GM19240 (cell line): ENCODE measurements at regions not wholly inside any gene's neighbourhood (a gene's known extent, or its start where the extent isn't known, plus 50 kb on each side); places are given as distances from the start of the nearest gene placed in this dataset.
"Not testable (repeated sequence)": the region's sequence is repeated elsewhere in the genome, so short reads cannot be mapped to it uniquely, and the experiment has no call there.

Experiments used
- DNase-seq: peaks from one replicate; pipeline ENCODE4 v3.0.0; 2011; ENCODE audit warnings: low spot score; ENCODE audit not compliant: insufficient read length

DNA sequence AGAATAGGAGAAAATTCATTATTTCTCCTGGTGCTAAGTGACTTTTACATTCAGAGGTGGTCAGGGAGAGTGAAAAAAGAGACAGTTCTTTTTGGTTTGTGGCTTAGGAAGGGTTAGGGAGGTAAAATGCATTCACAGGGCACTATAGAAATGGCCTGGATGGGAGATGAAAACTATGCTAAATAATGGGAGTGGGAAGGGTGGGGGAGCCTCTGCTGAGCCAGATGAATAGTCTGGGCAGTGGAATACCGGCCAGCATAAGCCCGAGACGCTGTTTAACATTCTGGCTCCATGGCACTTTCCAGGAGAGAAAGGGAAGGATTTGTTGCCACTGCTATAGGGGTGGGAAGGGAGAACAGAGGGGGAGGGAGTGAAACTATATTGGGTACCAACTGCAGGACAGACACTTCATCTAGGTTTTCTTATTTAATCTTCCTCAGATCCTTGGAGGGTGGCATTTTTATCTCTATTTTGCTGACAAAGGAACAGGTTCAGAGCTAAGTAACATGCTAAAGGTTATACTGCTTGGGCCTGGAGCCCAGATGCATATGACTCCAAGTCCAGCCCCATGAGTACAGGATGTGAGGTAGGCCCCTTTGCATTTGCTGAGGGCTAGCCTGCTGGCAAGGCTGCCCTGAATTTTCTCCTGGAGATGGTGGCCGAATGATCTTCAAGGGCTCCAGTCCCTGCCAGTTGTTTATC is 372.4 kb downstream of the CCSER2 start:
- no peak for DNase-seq

- no peak for DNase-seq
These were observed 373.0 kb downstream of the CCSER2 start for GRCh38 chr10:84701370-84701720.

DNA sequence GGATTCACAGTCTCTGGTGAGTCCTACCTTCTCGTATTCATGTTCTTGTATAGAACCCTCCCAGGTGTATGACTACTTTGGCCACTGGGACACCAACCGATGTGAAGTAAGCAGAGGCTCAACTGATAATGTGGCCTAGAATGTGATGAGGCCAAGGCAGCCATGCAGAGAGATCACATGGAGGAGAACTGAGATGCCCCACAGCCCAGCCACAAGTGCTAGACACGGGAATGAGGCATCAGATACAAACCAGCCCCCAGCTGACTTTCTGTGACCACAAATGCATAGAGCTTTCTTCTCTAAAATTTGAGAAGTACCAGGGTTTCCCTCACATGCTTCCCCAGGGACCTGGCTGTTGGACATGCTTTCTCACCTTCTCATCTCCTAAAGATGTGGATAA is 375.7 kb downstream of the CCSER2 start:
- DNase-seq = no peak

DNA sequence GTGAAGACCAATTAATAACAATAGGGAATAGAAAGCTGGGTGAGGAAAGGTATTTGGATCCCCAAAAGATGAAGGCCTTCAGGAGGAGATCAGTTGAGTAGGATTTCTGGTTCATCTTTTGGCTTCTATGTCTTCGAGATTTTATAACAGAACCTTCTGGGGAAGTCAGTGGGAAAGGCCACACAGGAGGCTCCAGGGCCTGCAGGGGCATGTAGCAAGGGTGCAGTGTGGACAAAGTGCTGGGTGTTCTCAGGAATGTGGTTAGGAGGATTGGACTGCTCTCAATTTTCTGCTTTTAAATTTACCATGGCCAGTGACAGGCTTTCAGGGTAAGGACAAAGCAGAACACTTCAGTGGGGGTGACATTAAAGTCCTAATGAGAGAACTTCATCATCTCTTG is 378.0 kb downstream of the CCSER2 start:
- DNase-seq = no peak

- no peak for DNase-seq
These were observed 378.5 kb downstream of the CCSER2 start for GRCh38 chr10:84706875-84707274.

DNA sequence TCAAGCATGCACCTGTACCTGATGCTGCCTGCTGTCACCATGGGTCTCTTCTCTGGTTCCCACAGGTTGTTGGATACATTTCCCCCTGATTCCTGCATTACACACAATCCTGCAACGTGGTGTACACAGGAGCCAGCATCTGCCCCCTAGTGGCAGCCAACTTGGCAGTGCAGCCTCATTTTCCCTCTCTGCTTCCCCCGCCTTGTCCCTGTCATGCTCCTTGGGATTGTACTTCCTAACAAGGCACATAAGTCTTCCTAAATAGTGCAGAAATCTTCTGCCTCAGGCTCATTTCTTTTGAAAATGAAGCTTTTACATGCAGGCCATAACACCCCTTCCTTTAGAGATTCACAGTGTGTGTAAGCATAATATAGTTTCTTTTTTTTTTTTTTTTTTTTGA is 387.5 kb downstream of the CCSER2 start:
- DNase-seq = peak; percentile 19

GRCh38 chr10:84718877-84719616 is 390.7 kb downstream of the CCSER2 start:
- no peak for DNase-seq

DNA sequence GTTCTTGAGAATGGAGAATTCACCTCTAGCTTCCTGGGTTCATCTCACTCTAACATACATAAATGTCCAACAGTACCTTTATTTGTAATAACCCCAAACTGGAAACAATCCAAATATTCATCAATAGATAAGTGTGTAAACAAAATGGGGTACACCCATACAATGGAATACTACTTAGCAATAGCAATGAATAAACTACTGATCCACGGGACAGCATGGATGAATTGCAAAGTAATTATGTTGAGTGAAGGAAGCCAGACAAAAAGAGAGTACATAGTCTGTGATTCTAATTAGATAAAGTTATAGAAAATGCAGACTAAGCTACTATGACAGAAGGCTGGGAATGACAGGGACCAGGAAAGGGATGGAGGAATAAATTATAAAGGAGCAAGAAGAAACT is 391.3 kb downstream of the CCSER2 start:
- DNase-seq = no peak

- no peak for DNase-seq
These were observed 399.0 kb downstream of the CCSER2 start for GRCh38 chr10:84727398-84727797.

- DNase-seq = not testable (repeated sequence)
These were observed 410.7 kb downstream of the CCSER2 start for GRCh38 chr10:84739126-84739525.

GRCh38 chr10:84739641-84740040 is 411.3 kb downstream of the CCSER2 start:
- no peak for DNase-seq

- DNase-seq = no peak
These were observed 415.1 kb downstream of the CCSER2 start for GRCh38 chr10:84743483-84743882.

DNA sequence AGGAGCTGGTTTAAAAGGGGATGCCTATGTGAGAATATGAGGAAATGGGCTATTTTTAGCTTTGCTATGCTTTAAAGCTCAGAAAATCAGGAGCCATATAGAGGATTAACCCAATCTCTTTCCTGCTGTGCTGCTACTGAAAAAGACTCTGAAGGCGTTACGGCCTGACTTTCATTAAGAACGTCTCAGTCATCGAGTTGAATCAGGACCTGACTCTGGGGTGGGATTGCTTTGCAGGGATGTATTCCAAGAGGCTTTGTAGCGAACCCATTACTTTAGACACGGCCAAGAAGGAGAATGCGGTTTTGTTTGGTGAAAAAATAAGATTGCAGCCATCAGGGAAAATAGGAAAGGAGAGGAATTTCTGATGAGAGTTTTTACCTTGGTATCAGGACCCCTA is 426.9 kb downstream of the CCSER2 start:
- DNase-seq = no peak

GRCh38 chr10:84756653-84757052 is 428.3 kb downstream of the CCSER2 start:
- not testable (repeated sequence) for DNase-seq

GRCh38 chr10:84761994-84762614 is 433.7 kb downstream of the CCSER2 start:
- DNase-seq = not testable (repeated sequence)

DNA sequence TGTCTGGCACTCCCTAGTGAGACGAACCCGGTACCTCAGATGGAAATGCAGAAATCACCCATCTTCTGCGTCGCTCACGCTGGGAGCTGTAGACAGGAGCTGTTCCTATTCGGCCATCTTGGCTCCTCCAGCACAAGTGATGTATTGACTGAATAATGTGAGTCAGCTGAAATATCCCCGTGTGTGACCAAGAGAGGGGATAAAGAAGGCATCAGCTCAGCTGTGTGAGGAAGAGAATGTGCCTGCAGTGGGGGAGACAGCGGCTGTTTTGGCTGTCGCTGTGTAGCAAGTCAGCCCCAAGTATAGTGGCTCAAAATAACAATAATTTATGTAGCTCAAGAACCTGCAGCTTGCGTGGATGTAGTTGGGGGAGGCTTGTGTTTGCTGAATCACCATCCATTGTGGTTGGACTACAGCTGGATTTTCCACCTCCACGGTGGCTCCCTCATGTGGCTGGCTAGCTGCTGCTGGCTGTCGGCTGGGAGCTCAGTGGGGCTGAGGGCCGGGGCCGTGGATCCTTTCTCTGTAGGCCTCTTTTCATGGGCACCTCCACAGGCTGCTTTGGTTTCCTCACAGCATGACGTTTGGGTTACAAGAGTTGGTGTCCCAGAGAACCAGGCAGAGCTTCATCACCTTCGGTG is 434.5 kb downstream of the CCSER2 start:
- DNase-seq = no peak

DNA sequence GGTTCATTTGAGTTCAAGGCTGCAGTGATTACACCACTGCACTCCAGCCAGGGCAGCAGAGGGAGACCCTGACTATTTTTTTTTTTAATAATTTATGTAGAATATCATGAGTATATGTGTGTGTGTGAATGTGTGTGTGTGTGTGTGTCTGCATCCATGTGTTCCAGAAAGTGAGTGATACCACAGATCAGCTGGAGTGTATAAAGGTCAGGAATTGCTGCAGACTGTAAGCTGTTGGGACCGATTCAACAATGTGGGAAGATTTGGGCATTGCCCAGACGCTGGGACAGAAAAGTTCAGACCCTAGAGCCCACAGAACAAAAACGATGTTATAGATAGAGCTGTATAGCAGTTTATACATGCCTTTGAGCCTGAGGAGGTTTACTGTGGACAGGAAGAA is 435.6 kb downstream of the CCSER2 start:
- no peak for DNase-seq

DNA sequence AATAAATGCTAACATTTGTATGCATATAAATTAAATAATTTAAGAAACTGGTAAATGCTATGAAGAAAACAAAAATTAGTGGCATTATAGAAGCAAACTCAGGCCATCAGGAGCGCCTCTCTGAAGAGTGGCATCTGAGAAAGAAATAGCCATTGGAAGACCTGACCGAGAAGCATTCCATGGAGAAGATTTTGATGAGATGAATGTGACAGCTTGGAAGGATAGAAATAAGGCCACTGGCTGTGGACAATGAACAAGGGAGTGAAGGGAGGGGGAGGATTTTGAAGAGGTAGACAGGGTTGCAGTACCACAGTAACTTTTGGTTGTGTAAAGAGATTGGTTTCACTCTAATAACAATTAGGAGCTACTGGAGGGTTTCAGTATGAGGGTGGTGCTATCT is 436.7 kb downstream of the CCSER2 start:
- DNase-seq = no peak

GRCh38 chr10:84765656-84766055 is 437.3 kb downstream of the CCSER2 start:
- no peak for DNase-seq

GRCh38 chr10:84766923-84767322 is 438.5 kb downstream of the CCSER2 start:
- DNase-seq = no peak

DNA sequence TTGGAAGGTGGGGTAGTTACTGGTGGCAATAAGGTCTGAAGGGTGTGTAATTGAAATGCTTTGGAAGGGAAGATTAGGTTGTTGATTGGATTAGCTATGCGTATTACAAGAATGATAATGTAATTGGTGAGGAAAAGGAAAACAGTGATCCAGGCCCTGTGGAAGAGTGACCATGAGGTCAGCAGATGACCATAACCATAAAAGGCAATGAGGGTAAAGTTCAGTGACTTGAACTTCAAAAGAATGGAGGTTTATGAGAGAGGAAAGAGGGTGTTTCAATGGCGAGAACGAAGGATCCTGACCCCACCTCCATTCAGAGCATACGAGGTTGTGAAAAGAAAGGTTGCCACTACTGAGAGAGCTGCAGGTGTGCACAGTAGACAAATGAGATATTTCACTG is 439.7 kb downstream of the CCSER2 start:
- DNase-seq = no peak

GRCh38 chr10:84770824-84771223 is 442.4 kb downstream of the CCSER2 start:
- no peak for DNase-seq
